Thyroid gland (tissue), 4 donors: ENCODE measurements at regions not wholly inside any gene's neighbourhood (a gene's known extent, or its start where the extent isn't known, plus 50 kb on each side); places are given as distances from the start of the nearest gene placed in this dataset.

ENCODE experiments used
- POLR2A ChIP-seq, 2 donors: fragments of 450-650 bp; IDR thresholded peaks; one replicate each; pipeline ENCODE4 v1.6.1; 2017; ENCODE audit warnings: antibody characterized with exemption in 2 of 2, mild to moderate bottlenecking in 2 of 2, moderate library complexity in 1 of 2
- TF ChIP-seq, protein P1 (sequence below), 6 experiments: fragments of 200-600 bp in 3 of 6; fragments of 450-650 bp in 3 of 6; sonication (generic) in 3 of 6; IDR thresholded peaks; one replicate each; pipeline ENCODE4 v1.5.1; 2016 to 2019; ENCODE audit warnings: antibody characterized with exemption in 6 of 6, mild to moderate bottlenecking in 2 of 6, inconsistent platforms in 1 of 6, moderate library complexity in 1 of 6

GRCh38 chr2:78913257-78913656 lies 112.2 kb upstream of the REG3G start:
- no peak for TF ChIP-seq POLR2A (IDR thresholded peaks at IDR 0.05)
- TF ChIP-seq, protein P1, sequence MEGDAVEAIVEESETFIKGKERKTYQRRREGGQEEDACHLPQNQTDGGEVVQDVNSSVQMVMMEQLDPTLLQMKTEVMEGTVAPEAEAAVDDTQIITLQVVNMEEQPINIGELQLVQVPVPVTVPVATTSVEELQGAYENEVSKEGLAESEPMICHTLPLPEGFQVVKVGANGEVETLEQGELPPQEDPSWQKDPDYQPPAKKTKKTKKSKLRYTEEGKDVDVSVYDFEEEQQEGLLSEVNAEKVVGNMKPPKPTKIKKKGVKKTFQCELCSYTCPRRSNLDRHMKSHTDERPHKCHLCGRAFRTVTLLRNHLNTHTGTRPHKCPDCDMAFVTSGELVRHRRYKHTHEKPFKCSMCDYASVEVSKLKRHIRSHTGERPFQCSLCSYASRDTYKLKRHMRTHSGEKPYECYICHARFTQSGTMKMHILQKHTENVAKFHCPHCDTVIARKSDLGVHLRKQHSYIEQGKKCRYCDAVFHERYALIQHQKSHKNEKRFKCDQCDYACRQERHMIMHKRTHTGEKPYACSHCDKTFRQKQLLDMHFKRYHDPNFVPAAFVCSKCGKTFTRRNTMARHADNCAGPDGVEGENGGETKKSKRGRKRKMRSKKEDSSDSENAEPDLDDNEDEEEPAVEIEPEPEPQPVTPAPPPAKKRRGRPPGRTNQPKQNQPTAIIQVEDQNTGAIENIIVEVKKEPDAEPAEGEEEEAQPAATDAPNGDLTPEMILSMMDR (IDR thresholded peaks at IDR 0.05) = no peak
